HL-60 (cell line): ENCODE measurements at regions not wholly inside any gene's neighbourhood (a gene's known extent, or its start where the extent isn't known, plus 50 kb on each side); places are given as distances from the start of the nearest gene placed in this dataset.

Source experiments
- GABPA ChIP-seq: IDR thresholded peaks from 2 replicates; pipeline ENCODE4 v1.6.1; 2012; ENCODE audit warnings: low read depth
- POLR2AphosphoS5 ChIP-seq: IDR thresholded peaks from 2 replicates; pipeline ENCODE4 v1.6.1; 2012; ENCODE audit warnings: low read depth
- TF ChIP-seq, protein P1 (sequence below): IDR thresholded peaks from one replicate; pipeline ENCODE4 v1.5.1; 2011; ENCODE audit warnings: low read length, control low read depth, inconsistent platforms; ENCODE audit not compliant: insufficient read depth
- TF ChIP-seq, protein P2 (sequence below): IDR thresholded peaks from 2 replicates; pipeline ENCODE4 v1.6.1; 2012; ENCODE audit warnings: low read depth; ENCODE audit not compliant: insufficient replicate concordance

DNA sequence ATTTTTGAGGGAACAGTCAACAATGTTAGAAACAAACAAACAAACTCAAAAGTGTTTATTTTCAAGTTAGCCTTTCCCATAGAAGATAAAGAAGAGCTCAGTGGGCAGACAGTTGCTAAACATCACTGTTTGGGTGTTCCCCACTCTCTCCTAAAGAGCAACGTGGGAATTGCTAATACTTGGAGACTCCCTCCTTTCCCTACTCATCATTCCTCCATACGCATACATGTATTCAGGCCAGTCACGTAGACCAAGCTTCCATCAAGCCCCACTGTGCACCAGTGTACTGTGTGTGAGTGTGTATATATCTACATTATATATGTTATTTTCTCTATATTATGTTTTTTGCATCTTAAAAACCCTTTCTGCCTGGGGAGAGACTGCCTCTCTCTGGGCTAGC lies 115.0 kb upstream of the EGFLAM start:
- TF ChIP-seq, protein P1, sequence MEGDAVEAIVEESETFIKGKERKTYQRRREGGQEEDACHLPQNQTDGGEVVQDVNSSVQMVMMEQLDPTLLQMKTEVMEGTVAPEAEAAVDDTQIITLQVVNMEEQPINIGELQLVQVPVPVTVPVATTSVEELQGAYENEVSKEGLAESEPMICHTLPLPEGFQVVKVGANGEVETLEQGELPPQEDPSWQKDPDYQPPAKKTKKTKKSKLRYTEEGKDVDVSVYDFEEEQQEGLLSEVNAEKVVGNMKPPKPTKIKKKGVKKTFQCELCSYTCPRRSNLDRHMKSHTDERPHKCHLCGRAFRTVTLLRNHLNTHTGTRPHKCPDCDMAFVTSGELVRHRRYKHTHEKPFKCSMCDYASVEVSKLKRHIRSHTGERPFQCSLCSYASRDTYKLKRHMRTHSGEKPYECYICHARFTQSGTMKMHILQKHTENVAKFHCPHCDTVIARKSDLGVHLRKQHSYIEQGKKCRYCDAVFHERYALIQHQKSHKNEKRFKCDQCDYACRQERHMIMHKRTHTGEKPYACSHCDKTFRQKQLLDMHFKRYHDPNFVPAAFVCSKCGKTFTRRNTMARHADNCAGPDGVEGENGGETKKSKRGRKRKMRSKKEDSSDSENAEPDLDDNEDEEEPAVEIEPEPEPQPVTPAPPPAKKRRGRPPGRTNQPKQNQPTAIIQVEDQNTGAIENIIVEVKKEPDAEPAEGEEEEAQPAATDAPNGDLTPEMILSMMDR: no peak
- TF ChIP-seq, protein P2, sequence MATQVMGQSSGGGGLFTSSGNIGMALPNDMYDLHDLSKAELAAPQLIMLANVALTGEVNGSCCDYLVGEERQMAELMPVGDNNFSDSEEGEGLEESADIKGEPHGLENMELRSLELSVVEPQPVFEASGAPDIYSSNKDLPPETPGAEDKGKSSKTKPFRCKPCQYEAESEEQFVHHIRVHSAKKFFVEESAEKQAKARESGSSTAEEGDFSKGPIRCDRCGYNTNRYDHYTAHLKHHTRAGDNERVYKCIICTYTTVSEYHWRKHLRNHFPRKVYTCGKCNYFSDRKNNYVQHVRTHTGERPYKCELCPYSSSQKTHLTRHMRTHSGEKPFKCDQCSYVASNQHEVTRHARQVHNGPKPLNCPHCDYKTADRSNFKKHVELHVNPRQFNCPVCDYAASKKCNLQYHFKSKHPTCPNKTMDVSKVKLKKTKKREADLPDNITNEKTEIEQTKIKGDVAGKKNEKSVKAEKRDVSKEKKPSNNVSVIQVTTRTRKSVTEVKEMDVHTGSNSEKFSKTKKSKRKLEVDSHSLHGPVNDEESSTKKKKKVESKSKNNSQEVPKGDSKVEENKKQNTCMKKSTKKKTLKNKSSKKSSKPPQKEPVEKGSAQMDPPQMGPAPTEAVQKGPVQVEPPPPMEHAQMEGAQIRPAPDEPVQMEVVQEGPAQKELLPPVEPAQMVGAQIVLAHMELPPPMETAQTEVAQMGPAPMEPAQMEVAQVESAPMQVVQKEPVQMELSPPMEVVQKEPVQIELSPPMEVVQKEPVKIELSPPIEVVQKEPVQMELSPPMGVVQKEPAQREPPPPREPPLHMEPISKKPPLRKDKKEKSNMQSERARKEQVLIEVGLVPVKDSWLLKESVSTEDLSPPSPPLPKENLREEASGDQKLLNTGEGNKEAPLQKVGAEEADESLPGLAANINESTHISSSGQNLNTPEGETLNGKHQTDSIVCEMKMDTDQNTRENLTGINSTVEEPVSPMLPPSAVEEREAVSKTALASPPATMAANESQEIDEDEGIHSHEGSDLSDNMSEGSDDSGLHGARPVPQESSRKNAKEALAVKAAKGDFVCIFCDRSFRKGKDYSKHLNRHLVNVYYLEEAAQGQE: no peak
- no peak for TF ChIP-seq GABPA
- no peak for TF ChIP-seq POLR2AphosphoS5
